ENCODE measurements at regions not wholly inside any gene's neighbourhood (a gene's known extent, or its start where the extent isn't known, plus 50 kb on each side); places are given as distances from the start of the nearest gene placed in this dataset.

- no peak for TF ChIP-seq CHD1 (IDR thresholded peaks at IDR 0.05; ENCODE audit: low read depth, low read length)
- no peak for TF ChIP-seq MAFK (IDR thresholded peaks at IDR 0.05; ENCODE audit: low read depth, low read length)
- TF ChIP-seq CTCF (conservative IDR thresholded peaks at IDR 0.05; ENCODE audit: low read depth, low read length): no peak
Measured at GRCh38 chr10:28375399-28376354, 72.8 kb upstream of the MPP7 start.

All from IMR-90 (cell line).